Upper lobe of left lung (tissue), 6 donors: ENCODE measurements at regions not wholly inside any gene's neighbourhood (a gene's known extent, or its start where the extent isn't known, plus 50 kb on each side); places are given as distances from the start of the nearest gene placed in this dataset.
"Not testable (repeated sequence)": the region's sequence is repeated elsewhere in the genome, so short reads cannot be mapped to it uniquely, and the experiment has no call there.

Experiments used
- ATAC-seq, 2 donors: fragments of 200-7000 bp; cut with Tn5 transposase; one replicate each; pipeline ENCODE4 v1.9.1; 2022; ENCODE audit warnings: mild to moderate bottlenecking in 2 of 2, moderate library complexity in 2 of 2; ENCODE audit not compliant: low FRiP score in 2 of 2
- DNase-seq, 2 donors: peaks; one replicate each; pipeline ENCODE4 v3.0.0-alpha.2; 2019 to 2020
- H3K27ac ChIP-seq, 4 donors: fragments of 200-600 bp; sonication (generic); one replicate each; pipeline ENCODE4 v1.5.1; 2016 to 2019
- H3K27me3 ChIP-seq, 4 donors: fragments of 200-600 bp; sonication (generic); one replicate each; pipeline ENCODE4 v1.5.1; 2017 to 2019
- H3K36me3 ChIP-seq, 4 donors: fragments of 200-600 bp; sonication (generic); one replicate each; pipeline ENCODE4 v1.5.1; 2016 to 2019
- H3K4me1 ChIP-seq, 4 donors: fragments of 200-600 bp; sonication (generic); one replicate each; pipeline ENCODE4 v1.5.1; 2018 to 2019
- H3K4me3 ChIP-seq, 4 donors: fragments of 200-600 bp; sonication (generic); one replicate each; pipeline ENCODE4 v1.5.1; 2017 to 2019; ENCODE audit warnings: mild to moderate bottlenecking in 2 of 4, moderate library complexity in 1 of 4
- H3K9me3 ChIP-seq, 4 donors: fragments of 200-600 bp; sonication (generic); one replicate each; pipeline ENCODE4 v1.5.1; 2018 to 2019
- EP300 ChIP-seq, 4 donors: sonication (generic); formaldehyde crosslinking; IDR thresholded peaks; one replicate each; pipeline ENCODE4 v1.5.1; 2017; ENCODE audit warnings: antibody characterized with exemption in 4 of 4, control low read depth in 2 of 4
- POLR2A ChIP-seq, 4 donors: fragments of 450-650 bp; IDR thresholded peaks; one replicate each; pipeline ENCODE4 v1.5.1; 2016 to 2017; ENCODE audit warnings: antibody characterized with exemption in 4 of 4, mild to moderate bottlenecking in 2 of 4
- POLR2AphosphoS5 ChIP-seq, 2 donors: sonication (generic); formaldehyde crosslinking; IDR thresholded peaks; one replicate each; pipeline ENCODE4 v1.5.1; 2017; ENCODE audit warnings: antibody characterized with exemption in 2 of 2
- whole genome bisulfite sequencing, 2 donors: methylation state at CpG; one replicate each; pipeline ENCODE4 v1.1.5; 2017 to 2018; 5-methylcytosine and 5-hydroxymethylcytosine counted together
- TF ChIP-seq, protein P1 (sequence below), 6 experiments: fragments of 450-650 bp in 4 of 6; fragments of 200-600 bp in 2 of 6; sonication (generic) in 2 of 6; IDR thresholded peaks; one replicate each; pipeline ENCODE4 v1.5.1; 2016 to 2019; ENCODE audit warnings: antibody characterized with exemption in 6 of 6
- donor health status: DM: no; HTN: no; CAD: no; lungs with moderate emphysema.
- donor health status: DM: no; HTN: yes; CAD: no; lungs with severe emphysema.

DNA sequence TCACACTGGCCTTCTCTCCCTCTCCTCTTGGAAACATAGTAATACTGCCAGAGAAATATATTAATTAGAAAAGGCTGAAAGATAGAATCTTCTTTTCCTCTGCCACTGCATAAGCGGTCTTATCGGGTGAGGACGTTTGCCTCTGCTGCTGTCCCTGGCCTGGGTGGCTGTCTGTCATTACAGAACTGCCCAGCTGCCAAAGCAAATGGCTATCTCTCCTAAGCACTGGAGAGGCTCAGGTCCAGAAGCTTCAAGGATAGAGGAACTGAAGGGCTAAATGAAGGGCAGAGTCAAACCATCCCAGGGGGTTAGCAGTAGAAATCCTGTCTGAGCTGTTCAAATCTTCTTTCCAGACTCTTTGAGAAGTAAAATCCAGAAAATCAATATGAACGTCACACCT, 198.6 kb upstream of the CAND1 start:
- H3K27me3 ChIP-seq = peaks cover 0 to 8% (median 0%) of the 10 kb centered on the region in 4 donors
- no peak overlapping the region for H3K4me3 ChIP-seq
- no peaks in the 10 kb centered on the region for H3K36me3 ChIP-seq
- no peaks in the 10 kb centered on the region for H3K9me3 ChIP-seq
- H3K27ac ChIP-seq = no peak overlapping the region
- peaks cover 8 to 25% (median 11%) of the 10 kb centered on the region in 4 donors for H3K4me1 ChIP-seq
- no peak for DNase-seq
- WGBS, 2 donors = 88 to 94% methylated on average over 4 of the region's 4 CpGs
- TF ChIP-seq, protein P1, sequence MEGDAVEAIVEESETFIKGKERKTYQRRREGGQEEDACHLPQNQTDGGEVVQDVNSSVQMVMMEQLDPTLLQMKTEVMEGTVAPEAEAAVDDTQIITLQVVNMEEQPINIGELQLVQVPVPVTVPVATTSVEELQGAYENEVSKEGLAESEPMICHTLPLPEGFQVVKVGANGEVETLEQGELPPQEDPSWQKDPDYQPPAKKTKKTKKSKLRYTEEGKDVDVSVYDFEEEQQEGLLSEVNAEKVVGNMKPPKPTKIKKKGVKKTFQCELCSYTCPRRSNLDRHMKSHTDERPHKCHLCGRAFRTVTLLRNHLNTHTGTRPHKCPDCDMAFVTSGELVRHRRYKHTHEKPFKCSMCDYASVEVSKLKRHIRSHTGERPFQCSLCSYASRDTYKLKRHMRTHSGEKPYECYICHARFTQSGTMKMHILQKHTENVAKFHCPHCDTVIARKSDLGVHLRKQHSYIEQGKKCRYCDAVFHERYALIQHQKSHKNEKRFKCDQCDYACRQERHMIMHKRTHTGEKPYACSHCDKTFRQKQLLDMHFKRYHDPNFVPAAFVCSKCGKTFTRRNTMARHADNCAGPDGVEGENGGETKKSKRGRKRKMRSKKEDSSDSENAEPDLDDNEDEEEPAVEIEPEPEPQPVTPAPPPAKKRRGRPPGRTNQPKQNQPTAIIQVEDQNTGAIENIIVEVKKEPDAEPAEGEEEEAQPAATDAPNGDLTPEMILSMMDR (IDR thresholded peaks at IDR 0.05) = no peak
- TF ChIP-seq POLR2A (IDR thresholded peaks at IDR 0.05) = no peak
- TF ChIP-seq POLR2AphosphoS5 (IDR thresholded peaks at IDR 0.05) = no peak
- no peak for TF ChIP-seq EP300 (IDR thresholded peaks at IDR 0.05)
- ATAC-seq = no peak

DNA sequence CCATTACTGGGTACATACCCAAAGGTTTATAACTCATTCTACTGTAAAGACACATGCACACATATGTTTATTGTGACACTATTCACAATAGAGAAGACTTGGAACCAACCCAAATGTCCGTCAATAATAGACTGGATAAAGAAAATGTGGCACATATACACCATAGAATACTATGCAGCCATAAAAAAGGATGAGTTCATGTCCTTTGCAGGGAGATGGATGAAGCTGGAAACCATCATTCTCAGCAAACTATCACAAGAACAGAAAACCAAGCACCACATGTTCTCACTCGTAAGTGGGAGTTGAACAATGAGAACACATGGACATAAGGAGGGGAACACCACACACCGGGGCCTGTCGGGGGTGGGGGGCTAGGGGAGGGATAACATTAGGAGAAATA, 196.9 kb upstream of the CAND1 start:
- not testable (repeated sequence) for ATAC-seq, H3K27ac ChIP-seq, H3K36me3 ChIP-seq, H3K27me3 ChIP-seq, DNase-seq, H3K4me3 ChIP-seq, H3K9me3 ChIP-seq
- 89 to 97% methylated on average over 4 of the region's 4 CpGs for whole genome bisulfite sequencing, 2 donors
- H3K4me1 ChIP-seq = peaks cover 8 to 25% (median 11%) of the 10 kb centered on the region in 4 donors

- Histone ChIP-seq H3K4me3 (no peak overlapping the region), H3K36me3 (no peaks in the 10 kb centered on the region), H3K4me1 (peaks cover 5 to 15% (median 9%) of the 10 kb centered on the region in 4 donors), H3K9me3 (no peaks in the 10 kb centered on the region), H3K27me3 (peaks cover 0 to 2% (median 0%) of the 10 kb centered on the region in 4 donors), H3K27ac (no peak overlapping the region)
- ATAC-seq (no peak), DNase-seq (no peak)
- 57 to 70% methylated on average over 1 of the region's 1 CpG for WGBS, 2 donors
- no peak for TF ChIP-seq EP300 (IDR thresholded peaks at IDR 0.05)
- no peak for TF ChIP-seq POLR2A (IDR thresholded peaks at IDR 0.05)
- no peak for TF ChIP-seq POLR2AphosphoS5 (IDR thresholded peaks at IDR 0.05)
- TF ChIP-seq, protein P1 (IDR thresholded peaks at IDR 0.05) = no peak
Observed at GRCh38 chr12:67073336-67073735, 195.8 kb upstream of the CAND1 start.

DNA sequence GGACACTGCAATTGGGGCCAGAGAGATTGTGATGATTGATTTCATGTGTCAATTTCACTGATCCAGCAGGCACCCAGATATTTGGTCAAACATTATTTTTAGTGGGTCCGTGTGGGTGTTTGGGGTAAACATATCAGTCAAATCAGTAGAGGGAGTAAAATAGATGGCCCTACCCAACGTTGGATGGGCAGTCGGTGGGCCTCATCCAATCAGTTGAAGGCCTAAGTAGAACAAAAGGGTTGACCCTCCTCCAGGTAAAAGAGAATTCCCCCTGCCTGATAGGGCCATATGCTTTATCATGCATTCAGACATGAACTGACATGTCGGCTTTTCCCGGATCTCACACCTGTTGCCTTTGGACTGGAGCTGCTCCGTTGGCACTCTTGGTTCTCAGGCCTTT, 195.1 kb upstream of the CAND1 start:
- Histone ChIP-seq H3K36me3 (no peaks in the 10 kb centered on the region), H3K27ac (no peak overlapping the region), H3K9me3 (no peaks in the 10 kb centered on the region), H3K4me1 (peaks cover 0 to 8% (median 5%) of the 10 kb centered on the region in 4 donors), H3K4me3 (no peak overlapping the region), H3K27me3 (no peaks in the 10 kb centered on the region)
- DNase-seq = no peak
- no peak for ATAC-seq
- 83 to 90% methylated on average over 6 of the region's 6 CpGs for WGBS, 2 donors
- TF ChIP-seq EP300 (IDR thresholded peaks at IDR 0.05) (no peak), POLR2A (IDR thresholded peaks at IDR 0.05) (no peak), POLR2AphosphoS5 (IDR thresholded peaks at IDR 0.05) (no peak)
- TF ChIP-seq, protein P1 (IDR thresholded peaks at IDR 0.05) = no peak

GRCh38 chr12:67077617-67078016, 191.5 kb upstream of the CAND1 start:
- H3K4me1 ChIP-seq = no peaks in the 10 kb centered on the region
- no peak overlapping the region for H3K27ac ChIP-seq
- no peaks in the 10 kb centered on the region for H3K36me3 ChIP-seq
- ATAC-seq = no peak
- H3K9me3 ChIP-seq = no peaks in the 10 kb centered on the region
- no peak for DNase-seq
- TF ChIP-seq POLR2A (IDR thresholded peaks at IDR 0.05) = no peak
- no peak for TF ChIP-seq EP300 (IDR thresholded peaks at IDR 0.05)
- no peak for TF ChIP-seq POLR2AphosphoS5 (IDR thresholded peaks at IDR 0.05)
- TF ChIP-seq, protein P1 (IDR thresholded peaks at IDR 0.05) = no peak
- H3K4me3 ChIP-seq = no peak overlapping the region
- no peaks in the 10 kb centered on the region for H3K27me3 ChIP-seq
- 73 to 87% methylated on average over 1 of the region's 1 CpG for WGBS, 2 donors
